Embryonic facial prominence (tissue), 1 donor: ENCODE measurements at regions not wholly inside any gene's neighbourhood (a gene's known extent, or its start where the extent isn't known, plus 50 kb on each side); places are given as distances from the start of the nearest gene placed in this dataset.
"Not testable (repeated sequence)": the region's sequence is repeated elsewhere in the genome, so short reads cannot be mapped to it uniquely, and the experiment has no call there.

Experiments
- DNase-seq: peaks from one replicate; pipeline ENCODE4 v3.0.0-alpha.2; 2016; ENCODE audit errors: extremely low spot score

DNA sequence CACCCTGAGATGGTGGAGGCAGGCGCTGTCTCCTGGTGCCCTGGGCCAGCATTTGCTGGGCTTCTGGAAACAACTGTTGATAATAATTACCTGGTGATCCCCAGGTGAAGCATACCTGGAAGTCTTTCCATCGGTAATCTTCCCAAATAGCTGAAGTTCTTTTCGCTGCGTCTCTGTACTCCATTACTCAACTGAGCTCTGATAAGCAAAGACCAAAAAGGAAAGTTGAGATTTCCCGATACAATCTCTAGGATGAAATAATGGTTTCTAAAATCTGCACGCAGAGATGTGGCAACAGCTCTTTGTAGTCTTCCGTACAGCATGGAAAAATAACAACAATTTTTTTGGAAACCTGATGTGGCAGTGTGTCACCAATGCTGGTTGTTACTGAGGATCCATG lies 226.5 kb downstream of the GATA3 start:
- no peak for DNase-seq

DNA sequence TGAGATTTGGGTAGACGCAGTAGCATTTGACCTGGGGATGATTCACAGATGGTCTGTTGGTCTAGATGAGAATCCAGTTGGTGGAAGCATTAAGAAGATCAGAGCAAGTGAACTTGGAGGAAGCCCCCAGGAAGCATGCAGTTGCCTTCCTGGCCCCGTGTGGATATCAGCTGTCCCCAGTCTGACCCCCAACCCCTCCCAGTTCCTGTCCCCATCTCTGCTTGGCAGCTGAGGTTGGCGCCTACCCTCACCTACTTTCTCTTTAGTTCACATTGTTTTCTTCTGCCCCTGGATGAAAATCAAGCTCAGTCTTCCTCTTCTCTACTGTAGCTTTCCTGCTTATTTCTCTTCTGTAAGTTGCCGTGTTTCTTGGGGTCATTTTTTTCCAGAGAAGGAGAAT lies 227.9 kb downstream of the GATA3 start:
- no peak for DNase-seq

DNA sequence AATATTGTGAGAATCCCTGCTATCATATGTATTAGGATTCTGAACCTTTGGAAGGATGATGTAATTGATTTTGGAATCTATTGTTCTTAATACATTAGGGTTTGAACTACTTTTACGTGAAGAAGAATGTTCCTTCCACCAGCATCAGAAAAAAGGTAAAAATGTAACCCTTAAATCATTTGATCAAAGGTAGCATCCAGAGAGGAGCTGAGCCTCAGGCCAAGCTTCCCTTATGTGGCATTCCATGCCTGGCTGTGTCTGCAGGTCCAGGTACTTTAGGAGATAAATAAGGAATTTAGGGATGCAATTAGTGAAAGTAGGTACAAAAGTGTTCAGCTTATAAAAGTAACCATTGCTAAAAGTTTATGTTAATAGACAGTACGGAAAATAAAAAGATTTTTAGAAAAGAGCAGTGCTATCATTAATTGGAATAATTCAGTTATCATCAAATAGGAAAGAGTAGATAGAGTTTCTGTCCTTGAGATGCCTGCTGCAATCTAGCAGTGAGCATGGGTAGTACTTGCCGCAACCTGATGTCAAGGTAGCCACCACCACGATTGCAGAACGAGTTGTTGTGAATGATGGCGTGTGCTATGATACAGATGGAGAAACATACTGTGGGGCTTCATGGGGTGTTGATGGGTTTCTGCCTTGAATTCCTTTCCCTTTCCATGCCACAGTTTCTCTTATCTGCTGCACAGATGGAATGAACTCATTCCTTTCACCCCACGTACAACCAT lies 228.8 kb downstream of the GATA3 start:
- DNase-seq: no peak

DNA sequence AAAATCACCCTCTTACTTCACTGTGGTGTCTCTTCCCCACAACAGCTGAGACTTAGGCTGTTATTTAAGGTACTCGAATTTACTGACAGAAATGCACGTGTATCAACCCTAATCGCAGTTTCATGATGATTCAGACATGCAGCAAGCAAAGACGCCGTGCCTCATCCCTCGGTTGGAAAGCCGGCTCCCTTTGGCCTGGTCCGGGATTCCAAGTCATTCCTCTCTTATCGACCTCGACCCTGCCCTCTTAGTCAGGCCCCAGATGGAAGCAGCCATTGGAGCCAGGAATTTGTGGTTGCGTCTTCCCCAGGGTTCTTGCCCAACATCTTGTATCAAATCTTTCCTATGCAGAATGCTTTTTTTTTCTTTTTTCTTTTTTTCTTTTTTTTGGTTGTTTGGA lies 229.5 kb downstream of the GATA3 start:
- DNase-seq: no peak

DNA sequence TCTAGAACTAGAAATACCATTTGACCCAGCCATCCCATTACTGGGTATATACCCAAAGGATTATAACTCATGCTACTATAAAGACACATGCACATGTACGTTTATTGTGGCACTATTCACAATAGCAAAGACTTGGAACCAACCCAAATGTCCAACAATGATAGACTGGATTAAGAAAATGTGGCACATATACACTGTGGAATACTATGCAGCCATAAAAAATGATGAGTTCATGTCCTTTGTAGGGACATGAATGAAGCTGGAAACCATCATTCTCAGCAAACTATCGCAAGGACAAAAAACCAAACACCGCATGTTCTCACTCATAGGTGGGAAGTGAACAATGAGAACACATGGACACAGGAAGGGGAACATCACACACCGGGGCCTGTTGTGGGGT lies 231.5 kb downstream of the GATA3 start:
- not testable (repeated sequence) for DNase-seq

DNA sequence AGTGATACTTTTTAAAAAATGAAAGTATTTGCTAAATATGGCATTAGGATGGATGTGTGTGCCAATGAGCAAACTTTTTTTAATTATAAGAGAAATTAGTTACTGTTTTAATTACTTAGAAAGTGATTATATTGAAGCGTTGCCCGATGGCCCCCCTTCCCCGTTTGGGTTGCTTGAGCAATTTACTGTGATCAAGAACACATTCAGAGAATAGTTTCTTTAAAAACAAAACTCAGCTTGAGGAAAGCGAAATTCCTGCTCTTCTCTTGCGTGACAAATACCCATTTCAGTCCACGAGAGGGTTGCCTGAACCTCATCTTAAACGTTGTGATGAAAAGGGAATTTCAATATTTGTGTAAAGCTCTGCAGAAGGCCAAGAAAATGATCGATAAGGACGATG lies 234.1 kb downstream of the GATA3 start:
- no peak for DNase-seq

DNA sequence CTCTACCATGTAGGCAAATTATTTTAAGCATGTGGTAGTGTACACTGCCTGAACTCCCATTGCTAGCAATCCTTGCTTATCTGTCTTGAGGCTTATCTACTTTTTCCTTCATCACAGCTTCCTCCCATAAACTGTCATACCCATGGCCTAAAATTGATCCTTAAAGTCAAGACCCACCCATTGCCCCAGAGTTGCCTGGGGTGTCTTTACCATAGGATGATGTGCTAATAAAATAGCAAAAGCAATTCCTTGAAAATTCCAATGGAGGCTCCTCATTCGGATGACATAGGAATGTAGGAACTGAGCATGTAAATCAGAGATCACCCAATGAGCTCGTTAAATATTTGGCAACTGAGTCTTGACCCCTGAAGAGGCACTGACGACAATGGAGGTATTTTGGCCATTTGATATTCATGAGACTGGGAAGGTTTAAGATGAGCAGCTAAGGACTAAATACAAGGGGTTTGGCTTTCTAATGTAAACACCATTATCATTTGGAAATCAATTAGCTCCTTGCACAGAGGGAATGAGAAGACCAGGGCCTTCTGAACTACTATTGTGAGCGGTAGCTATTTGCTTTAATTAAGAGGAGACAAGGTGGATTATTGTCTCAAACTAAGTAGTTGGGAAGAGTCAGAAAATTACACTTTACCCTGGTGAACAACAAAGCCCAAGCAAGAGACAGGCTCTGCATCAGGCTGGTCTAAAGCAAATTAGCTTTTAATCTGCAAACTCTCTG lies 234.9 kb downstream of the GATA3 start:
- no peak for DNase-seq

DNA sequence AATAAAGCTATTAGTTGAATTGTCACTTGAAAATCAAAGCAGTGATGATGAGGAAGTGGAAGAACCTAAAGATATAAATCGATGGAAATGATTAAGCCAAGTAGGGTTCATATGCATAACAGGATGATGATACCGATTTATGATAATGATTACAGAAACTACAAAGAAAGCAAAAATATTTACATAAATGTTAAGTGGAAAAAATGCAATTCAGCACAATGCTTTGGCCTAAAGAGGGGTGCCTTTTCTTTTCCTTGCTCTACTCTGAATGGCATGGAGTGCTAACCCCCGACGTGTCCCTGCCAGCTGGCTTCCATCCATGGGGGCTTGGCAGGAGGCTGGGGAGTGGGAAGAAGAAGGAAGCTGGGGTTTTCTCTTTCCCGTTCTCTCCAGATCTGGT lies 240.3 kb downstream of the GATA3 start:
- DNase-seq: no peak

DNA sequence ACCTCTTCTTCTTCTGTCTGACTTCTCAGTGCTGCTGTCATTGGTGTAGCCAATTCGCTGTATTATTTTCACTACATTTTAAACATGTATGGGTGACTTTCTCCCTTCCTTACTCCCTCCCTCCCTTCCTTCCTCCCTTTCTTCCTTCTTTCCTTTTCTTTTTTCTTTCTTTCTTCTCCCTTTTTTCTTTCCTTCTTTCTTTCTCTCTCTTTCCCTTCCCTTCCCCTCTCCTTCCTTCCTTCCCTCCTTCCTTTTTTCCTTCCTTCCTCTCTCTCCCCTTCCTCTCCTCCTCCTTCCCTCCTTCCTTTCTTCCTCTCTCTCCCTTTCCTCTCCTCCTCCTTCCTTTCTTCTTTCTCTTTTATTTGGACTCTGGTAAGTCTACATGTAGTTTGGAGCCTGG lies 240.8 kb downstream of the GATA3 start:
- no peak for DNase-seq

DNA sequence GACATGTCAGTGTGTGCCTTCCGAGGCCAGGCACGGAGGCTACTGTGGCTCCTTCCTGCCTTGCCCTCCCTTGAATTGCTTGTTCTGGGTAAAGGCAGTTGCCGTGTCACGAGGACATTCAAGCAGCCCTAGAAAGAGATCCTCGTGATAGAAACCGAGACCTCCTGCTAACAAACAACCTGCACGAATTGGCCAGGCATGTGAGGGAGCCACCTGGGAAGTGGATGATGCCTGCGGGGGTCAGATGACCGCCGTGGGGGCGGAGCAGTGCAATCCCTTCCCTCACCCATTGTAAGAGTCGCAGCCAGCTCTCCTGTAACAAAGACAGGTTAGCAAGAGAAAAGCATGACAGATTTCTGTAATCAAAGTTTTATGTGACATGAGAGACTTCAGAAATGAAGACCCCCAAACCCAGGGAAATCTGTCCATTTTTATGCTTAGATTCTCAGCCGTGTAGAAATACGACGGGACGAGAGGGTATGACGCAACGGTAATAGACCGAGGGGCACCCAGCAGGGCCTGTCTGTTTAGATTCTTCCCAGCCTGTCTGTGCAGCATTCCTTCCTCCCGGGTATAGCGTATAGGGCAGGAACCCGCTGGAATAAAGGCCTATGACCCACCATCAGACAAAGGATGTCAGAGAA lies 241.7 kb downstream of the GATA3 start:
- no peak for DNase-seq

DNA sequence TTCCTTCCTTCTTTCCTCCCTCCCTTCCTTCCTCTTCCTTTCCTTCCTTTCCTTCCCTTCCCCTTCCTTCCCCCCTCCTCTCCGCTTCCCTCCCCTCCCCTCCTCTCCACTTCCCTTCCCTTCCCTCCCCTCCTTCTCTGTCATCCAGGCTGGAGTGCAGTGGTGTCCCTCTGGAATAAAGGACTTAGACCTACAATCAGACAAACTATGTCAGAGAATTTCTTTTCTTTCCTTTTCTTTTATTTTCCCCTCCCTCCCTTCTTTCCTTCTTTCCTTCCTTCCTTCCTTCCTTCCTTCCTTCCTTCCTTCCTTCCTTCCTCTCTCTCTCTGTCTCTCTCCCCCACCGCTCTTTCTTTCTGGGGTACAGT lies 242.2 kb downstream of the GATA3 start:
- DNase-seq: no peak

DNA sequence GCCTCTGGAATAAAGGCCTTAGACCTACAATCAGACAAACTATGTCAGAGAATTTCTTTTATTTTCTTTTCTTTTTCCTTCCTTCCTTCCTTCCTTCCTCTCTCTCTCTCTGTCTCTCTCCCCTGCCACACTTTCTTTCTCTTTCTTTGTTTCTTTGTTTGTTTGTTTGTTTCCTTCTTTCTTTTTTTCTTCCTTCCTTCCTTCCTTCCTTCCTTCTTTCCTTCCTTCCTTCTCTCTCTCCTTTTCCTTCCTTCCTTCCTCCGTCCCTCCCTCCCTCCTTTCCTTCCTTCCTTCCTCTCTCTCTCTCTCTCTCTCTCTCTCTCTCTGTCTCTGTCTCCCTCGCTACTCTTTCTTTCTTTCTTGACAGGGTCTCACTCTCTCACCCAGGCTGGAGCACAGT lies 242.6 kb downstream of the GATA3 start:
- DNase-seq: no peak

DNA sequence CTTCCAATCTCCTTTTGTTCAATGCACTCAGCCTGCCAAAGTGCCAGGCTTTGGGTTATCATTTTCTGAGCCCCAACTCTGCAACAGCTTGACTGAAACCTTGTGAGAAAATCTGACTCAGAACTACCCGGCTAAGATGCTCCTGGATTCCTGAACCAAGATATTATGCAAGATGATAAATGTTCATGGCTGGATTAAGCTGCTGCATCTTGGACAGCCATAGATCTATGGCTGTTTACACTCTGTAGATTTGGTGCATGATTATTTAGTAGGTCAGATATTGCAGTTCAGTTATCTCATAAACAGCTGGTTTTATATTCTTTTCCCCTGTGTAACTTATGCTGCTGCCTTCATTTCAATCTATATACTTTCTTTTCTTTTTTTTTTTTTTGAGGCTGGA lies 243.5 kb downstream of the GATA3 start:
- DNase-seq: no peak

DNA sequence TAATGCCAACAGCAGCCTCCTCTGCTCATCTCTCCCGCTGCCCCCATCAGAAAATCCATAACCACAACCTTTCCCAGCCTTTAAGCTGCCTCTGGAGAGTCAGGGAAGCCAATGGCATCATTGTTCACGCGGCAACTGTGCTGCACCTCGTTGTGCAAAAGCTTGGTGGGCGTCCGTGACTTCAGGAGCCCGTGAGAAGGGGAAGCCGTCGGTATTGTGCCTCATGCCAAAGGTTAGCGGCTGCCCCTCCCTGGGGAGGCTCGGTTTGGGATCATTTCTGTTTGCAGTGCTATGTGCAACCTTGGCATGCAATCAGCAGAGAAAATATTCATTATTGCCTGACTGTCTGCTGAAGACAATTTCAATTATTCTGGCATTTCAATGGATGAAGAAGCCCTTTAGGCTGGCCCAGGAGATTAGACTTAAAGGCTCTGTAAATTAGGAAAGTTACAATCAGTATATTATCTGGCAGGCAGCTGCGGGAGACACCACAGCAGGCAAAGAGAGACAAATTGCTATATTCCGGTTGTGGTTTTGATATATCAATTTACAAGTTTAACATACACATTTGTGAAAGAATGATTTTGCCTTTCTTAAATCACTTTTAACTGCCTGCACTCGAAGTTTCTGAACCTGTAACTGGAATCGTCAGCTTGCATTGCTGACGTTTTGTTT lies 244.5 kb downstream of the GATA3 start:
- DNase-seq: no peak

DNA sequence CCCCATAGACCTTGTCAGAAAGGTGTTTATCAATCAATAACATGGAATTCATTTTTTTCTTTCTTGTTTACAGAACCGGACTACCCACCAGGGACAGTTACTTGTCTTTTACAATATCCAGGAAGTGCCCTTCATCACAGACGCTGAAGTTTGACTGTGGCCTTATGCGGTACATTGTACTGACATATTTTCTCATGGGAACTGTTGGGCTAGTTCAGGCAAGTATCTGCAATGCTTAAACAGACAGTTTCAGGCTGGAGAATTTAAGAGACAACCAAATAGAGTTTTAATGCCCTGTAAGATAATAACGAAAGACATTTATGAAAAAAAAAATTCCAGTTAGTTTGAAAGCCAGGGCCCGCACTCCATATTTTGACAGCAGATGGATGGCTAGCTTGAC lies 246.4 kb downstream of the GATA3 start:
- DNase-seq: no peak

DNA sequence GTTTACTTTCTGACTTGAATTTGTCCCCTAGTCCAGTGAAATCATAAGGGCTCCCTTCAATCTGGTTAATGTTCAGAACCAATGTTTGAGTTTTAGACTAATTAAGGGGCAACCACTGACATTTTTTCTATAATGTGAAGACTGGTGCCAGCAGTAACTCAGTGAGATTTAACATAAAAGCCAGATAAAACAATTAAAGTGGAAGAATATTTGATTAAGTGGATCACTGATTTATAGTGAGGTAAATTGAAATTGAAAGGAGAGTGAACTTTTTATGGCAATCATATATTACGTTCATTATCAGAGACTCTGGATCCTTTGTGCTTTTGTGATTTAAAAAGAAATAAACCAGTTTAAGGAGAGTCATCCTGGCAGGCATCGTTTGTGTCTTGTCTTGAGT lies 246.8 kb downstream of the GATA3 start:
- no peak for DNase-seq

DNA sequence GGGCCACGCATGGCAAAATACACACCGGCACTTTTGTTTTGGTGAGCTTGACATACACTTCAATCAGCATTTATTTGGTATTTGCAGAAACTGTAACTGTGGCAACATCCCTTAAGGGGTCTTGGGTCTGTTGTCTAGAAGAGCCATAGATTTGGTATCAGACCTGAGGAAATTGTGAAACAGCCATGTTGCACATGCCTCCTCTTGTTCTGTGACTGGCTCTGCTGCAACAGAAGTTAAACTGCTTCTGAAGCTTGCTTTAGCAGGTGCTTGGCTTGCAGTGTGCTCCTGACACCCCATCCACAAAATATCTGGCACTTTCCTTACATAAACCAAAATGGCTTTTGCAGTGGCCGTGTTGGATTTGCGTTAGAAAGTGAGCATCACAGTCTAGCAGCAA lies 247.3 kb downstream of the GATA3 start:
- DNase-seq: no peak

DNA sequence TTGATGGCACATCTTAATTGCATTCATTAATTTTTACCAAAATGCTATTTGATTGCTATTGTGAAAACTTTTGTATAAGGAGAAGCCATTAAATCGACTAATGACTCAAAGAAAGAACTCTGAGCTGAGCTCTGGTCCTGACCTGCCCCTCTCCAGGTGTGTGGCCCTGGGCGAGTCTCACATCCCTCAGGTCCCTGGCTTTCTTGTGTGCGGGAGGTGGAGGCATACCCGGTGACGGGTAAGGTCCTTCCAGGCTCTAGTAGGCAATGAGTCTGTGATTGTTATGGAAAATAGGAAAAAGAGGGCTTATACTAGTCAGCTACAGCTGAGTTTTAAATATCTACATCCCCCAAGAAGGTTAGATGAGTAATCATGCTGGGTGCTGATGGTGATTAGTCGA lies 248.1 kb downstream of the GATA3 start:
- no peak for DNase-seq

DNA sequence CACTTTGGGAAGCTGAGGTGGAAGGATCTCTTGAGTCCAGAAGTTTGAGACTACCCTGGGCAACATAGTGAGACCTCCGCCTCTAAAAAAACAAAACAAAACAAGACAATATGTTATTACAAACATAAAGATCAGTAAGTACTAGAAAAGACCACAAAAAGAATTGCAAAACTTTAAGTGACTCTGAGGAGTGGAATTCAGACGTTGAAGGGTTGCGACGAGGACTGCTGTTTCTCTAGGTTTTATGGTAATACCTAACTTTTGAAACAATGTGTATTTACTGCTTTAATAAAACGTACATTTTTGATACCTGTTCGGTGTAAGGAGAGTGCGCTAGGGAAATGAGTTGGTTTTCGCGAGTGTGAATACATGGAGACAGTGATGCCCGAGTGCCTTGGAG lies 250.4 kb downstream of the GATA3 start:
- DNase-seq: no peak

DNA sequence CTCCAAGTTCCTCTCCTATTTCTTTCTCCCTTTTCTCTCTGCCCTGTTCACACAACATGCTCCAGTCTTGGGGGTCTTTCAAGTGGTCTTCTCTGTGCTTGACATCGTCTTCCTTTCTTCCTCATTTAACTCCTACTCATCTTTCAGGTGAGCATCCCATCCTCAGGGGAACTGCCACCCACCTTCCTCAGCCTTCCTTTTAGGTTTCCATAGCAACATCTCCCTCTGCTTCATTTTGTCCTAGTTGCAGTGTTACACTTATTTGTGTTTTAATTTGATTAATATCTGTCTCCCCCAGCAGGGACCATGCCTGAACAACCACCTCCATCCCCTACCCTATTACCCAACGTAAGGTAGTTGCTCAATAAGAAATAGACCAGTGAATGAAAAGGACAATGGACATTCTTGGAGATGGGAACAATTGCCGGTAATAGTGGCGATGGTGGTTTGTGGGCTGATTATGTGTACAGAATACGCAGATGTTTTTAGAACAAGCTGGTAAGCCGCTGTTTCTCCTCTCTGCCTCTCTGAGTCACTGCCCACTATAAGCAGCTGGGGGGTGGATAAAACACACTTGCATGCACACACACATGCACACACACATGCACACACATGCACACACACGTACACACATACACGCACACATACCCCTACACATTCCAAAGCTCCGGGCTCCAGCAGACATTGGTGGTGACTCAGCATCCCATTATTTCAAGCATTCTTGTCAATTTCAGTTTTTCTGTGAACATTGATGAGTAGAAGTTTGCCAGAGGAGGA lies 251.6 kb downstream of the GATA3 start:
- DNase-seq: no peak

DNA sequence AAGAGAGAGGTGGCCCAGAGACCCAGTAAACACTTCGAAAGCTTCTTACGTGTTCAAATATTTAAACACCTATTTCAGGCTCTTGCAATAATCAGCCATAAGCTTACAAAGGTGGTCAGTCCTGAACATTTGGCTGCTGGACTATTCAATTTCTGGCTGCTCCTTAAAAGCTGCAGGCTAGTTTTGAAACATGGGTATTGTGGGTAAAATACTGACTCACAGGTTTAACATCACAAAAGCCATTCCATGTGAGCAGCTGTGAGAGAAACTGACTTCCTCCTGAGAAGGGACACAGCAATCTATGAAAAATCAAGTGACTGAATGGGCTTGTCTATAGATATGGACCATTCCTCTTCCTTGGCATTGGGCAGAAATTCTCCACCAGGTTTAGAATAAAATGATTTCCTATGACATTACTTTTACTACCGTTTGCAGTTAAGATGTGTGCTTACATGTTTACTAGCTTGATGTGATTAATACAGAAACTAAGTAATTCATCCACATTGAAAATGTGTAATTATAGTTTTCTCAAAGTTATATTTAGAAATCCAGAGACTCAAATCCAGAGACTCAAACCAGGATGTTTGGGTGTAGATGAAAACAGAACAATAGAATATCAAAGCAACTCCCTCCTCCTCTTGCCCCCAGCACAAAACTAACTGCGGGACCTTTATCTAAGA lies 252.3 kb downstream of the GATA3 start:
- DNase-seq: no peak
